ENCODE measurements at regions not wholly inside any gene's neighbourhood (a gene's known extent, or its start where the extent isn't known, plus 50 kb on each side); places are given as distances from the start of the nearest gene placed in this dataset.
A peak's percentile ranks its signal among the peaks of the same experiment; 100 is the strongest.
"Not testable (repeated sequence)": the region's sequence is repeated elsewhere in the genome, so short reads cannot be mapped to it uniquely, and the experiment has no call there.

- DNase-seq (ENCODE audit: low spot score) = no peak
These were observed 439.5 kb downstream of the EFNB2 start for GRCh38 chr13:106095919-106096318.

- no peak for DNase-seq (ENCODE audit: low spot score)
These were observed 440.1 kb downstream of the EFNB2 start for GRCh38 chr13:106095406-106095805.

GRCh38 chr13:106090001-106090400, 445.5 kb downstream of the EFNB2 start:
- DNase-seq (ENCODE audit: low spot score) = no peak

GRCh38 chr13:106089261-106089980, 446.0 kb downstream of the EFNB2 start:
- DNase-seq (ENCODE audit: low spot score) = no peak

- DNase-seq (ENCODE audit: low spot score) = no peak
These were observed 447.4 kb downstream of the EFNB2 start for GRCh38 chr13:106088085-106088484.

GRCh38 chr13:106087201-106087600, 448.3 kb downstream of the EFNB2 start:
- no peak for DNase-seq (ENCODE audit: low spot score)

GRCh38 chr13:106083620-106084350, 451.7 kb downstream of the EFNB2 start:
- DNase-seq (ENCODE audit: low spot score) = peak; percentile 35

- not testable (repeated sequence) for DNase-seq (ENCODE audit: low spot score)
These were observed 454.2 kb downstream of the EFNB2 start for GRCh38 chr13:106081221-106081620.

GRCh38 chr13:106078191-106078590, 457.3 kb downstream of the EFNB2 start:
- no peak for DNase-seq (ENCODE audit: low spot score)

- no peak for DNase-seq (ENCODE audit: low spot score)
These were observed 458.4 kb downstream of the EFNB2 start for GRCh38 chr13:106077017-106077416.

- DNase-seq (ENCODE audit: low spot score) = no peak
These were observed 463.4 kb downstream of the EFNB2 start for GRCh38 chr13:106072014-106072413.

- DNase-seq (ENCODE audit: low spot score) = peak; percentile 44
These were observed 471.7 kb downstream of the EFNB2 start for GRCh38 chr13:106063591-106064313.

- no peak for DNase-seq (ENCODE audit: low spot score)
These were observed 473.7 kb downstream of the EFNB2 start for GRCh38 chr13:106061781-106062180.

- DNase-seq (ENCODE audit: low spot score) = no peak
These were observed 478.6 kb downstream of the EFNB2 start for GRCh38 chr13:106056851-106057250.

GRCh38 chr13:106052200-106052767, 483.2 kb downstream of the EFNB2 start:
- DNase-seq (ENCODE audit: low spot score) = no peak

GRCh38 chr13:106049171-106049570, 486.3 kb downstream of the EFNB2 start:
- no peak for DNase-seq (ENCODE audit: low spot score)

GRCh38 chr13:106048386-106048785, 487.1 kb downstream of the EFNB2 start:
- no peak for DNase-seq (ENCODE audit: low spot score)

- no peak for DNase-seq (ENCODE audit: low spot score)
These were observed 487.6 kb downstream of the EFNB2 start for GRCh38 chr13:106047859-106048258.

GRCh38 chr13:106042996-106043581, 492.4 kb downstream of the EFNB2 start:
- no peak for DNase-seq (ENCODE audit: low spot score)

GRCh38 chr13:106041445-106041844, 494.0 kb downstream of the EFNB2 start:
- DNase-seq (ENCODE audit: low spot score) = no peak

GRCh38 chr13:106038752-106039151, 496.7 kb downstream of the EFNB2 start:
- peak; percentile 46 for DNase-seq (ENCODE audit: low spot score)

GRCh38 chr13:106036870-106037269, 498.6 kb downstream of the EFNB2 start:
- DNase-seq (ENCODE audit: low spot score) = no peak
